Progenitor cell of endocrine pancreas (in vitro differentiated cells): ENCODE measurements at regions not wholly inside any gene's neighbourhood (a gene's known extent, or its start where the extent isn't known, plus 50 kb on each side); places are given as distances from the start of the nearest gene placed in this dataset.

ENCODE experiments used
- DNase-seq: peaks from one replicate; pipeline ENCODE4 v3.0.0; 2021; ENCODE audit warnings: low spot score; ENCODE audit not compliant: unreplicated experiment
- H3K27ac Mint-ChIP-seq: 2 replicates; pipeline ENCODE4 v1.8.0; 2021; ENCODE audit warnings: mild to moderate bottlenecking, moderate library complexity, mixed read lengths
- H3K27me3 Mint-ChIP-seq: 2 replicates; pipeline ENCODE4 v1.8.0; 2021; ENCODE audit warnings: mixed read lengths
- H3K36me3 Mint-ChIP-seq: 2 replicates; pipeline ENCODE4 v1.8.0; 2022; ENCODE audit warnings: mixed read lengths; ENCODE audit not compliant: insufficient read depth
- H3K4me1 Mint-ChIP-seq: 2 replicates; pipeline ENCODE4 v1.8.0; 2021; ENCODE audit warnings: low read depth, mixed read lengths
- H3K4me3 Mint-ChIP-seq: 2 replicates; pipeline ENCODE4 v1.8.0; 2021; ENCODE audit warnings: low read depth, mild to moderate bottlenecking, moderate library complexity, mixed read lengths
- H3K9me3 Mint-ChIP-seq: 2 replicates; pipeline ENCODE4 v1.8.0; 2021; ENCODE audit warnings: low read depth, mixed read lengths
- TF ChIP-seq, protein P1 (sequence below): fragments of 200-600 bp; sonication (generic); IDR thresholded peaks from one replicate; pipeline ENCODE4 v1.5.0; 2021; ENCODE audit warnings: antibody characterized with exemption, mild to moderate bottlenecking; ENCODE audit not compliant: unreplicated experiment

- Mint-ChIP-seq H3K4me1 (no peaks in the 10 kb centered on the region), H3K4me3 (no peak overlapping the region), H3K27me3 (no peaks in the 10 kb centered on the region), H3K36me3 (no peaks in the 10 kb centered on the region), H3K9me3 (peaks cover 3% of the 10 kb centered on the region), H3K27ac (no peak overlapping the region)
- TF ChIP-seq, protein P1, sequence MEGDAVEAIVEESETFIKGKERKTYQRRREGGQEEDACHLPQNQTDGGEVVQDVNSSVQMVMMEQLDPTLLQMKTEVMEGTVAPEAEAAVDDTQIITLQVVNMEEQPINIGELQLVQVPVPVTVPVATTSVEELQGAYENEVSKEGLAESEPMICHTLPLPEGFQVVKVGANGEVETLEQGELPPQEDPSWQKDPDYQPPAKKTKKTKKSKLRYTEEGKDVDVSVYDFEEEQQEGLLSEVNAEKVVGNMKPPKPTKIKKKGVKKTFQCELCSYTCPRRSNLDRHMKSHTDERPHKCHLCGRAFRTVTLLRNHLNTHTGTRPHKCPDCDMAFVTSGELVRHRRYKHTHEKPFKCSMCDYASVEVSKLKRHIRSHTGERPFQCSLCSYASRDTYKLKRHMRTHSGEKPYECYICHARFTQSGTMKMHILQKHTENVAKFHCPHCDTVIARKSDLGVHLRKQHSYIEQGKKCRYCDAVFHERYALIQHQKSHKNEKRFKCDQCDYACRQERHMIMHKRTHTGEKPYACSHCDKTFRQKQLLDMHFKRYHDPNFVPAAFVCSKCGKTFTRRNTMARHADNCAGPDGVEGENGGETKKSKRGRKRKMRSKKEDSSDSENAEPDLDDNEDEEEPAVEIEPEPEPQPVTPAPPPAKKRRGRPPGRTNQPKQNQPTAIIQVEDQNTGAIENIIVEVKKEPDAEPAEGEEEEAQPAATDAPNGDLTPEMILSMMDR = no peak
- DNase-seq = no peak
Observed at GRCh38 chr6:113551168-113551567, 306.0 kb upstream of the MARCKS start.

DNA sequence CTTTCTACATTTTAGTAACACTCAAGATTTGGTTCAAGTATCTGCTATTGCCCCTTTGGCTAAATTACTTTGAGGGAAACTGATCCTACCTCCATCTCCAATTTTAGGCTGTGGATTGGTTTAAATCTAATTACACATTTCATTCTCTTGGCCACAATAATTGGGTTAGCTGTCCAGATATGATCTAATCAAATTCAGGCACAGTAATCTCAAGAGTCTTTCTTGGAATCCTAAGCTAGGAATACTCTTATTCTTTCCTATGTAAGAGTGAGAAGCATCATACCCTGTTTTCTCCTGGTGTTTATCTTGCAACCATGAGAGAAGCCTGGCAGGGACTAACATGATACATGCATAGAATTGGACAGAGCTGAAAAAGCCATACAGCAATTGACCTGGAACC lies 300.4 kb upstream of the MARCKS start:
- TF ChIP-seq, protein P1 = no peak
- Mint-ChIP-seq H3K27ac (no peak overlapping the region), H3K4me3 (no peak overlapping the region), H3K4me1 (no peaks in the 10 kb centered on the region), H3K9me3 (no peaks in the 10 kb centered on the region), H3K27me3 (peaks cover 7% of the 10 kb centered on the region), H3K36me3 (no peaks in the 10 kb centered on the region)
- DNase-seq = no peak

- no peak for DNase-seq
- H3K4me3 Mint-ChIP-seq = no peak overlapping the region
- peaks cover 7% of the 10 kb centered on the region for H3K4me1 Mint-ChIP-seq
- no peaks in the 10 kb centered on the region for H3K9me3 Mint-ChIP-seq
- H3K36me3 Mint-ChIP-seq = no peaks in the 10 kb centered on the region
- no peak overlapping the region for H3K27ac Mint-ChIP-seq
- TF ChIP-seq, protein P1 = no peak
- peaks cover 7% of the 10 kb centered on the region for H3K27me3 Mint-ChIP-seq
Observed at GRCh38 chr6:113558431-113558830, 298.7 kb upstream of the MARCKS start.

- no peak overlapping the region for H3K4me3 Mint-ChIP-seq
- DNase-seq = no peak
- TF ChIP-seq, protein P1 = no peak
- H3K36me3 Mint-ChIP-seq = no peaks in the 10 kb centered on the region
- no peak overlapping the region for H3K27ac Mint-ChIP-seq
- no peaks in the 10 kb centered on the region for H3K9me3 Mint-ChIP-seq
- H3K4me1 Mint-ChIP-seq = peaks cover 7% of the 10 kb centered on the region
- peaks cover 7% of the 10 kb centered on the region for H3K27me3 Mint-ChIP-seq
Observed at GRCh38 chr6:113558966-113559365, 298.2 kb upstream of the MARCKS start.

GRCh38 chr6:113560376-113560775 lies 296.8 kb upstream of the MARCKS start:
- TF ChIP-seq, protein P1 = no peak
- Mint-ChIP-seq H3K27ac (no peak overlapping the region), H3K4me1 (peaks cover 17% of the 10 kb centered on the region)

More at GRCh38 chr6:113560376-113560775, 296.8 kb upstream of the MARCKS start:
- Mint-ChIP-seq H3K27me3 (peaks cover 10% of the 10 kb centered on the region), H3K9me3 (no peaks in the 10 kb centered on the region), H3K4me3 (no peak overlapping the region), H3K36me3 (no peaks in the 10 kb centered on the region)
- DNase-seq = no peak
